H9 (cell line): ENCODE measurements at regions not wholly inside any gene's neighbourhood (a gene's known extent, or its start where the extent isn't known, plus 50 kb on each side); places are given as distances from the start of the nearest gene placed in this dataset.

ENCODE experiments used
- DNase-seq: peaks from one replicate; pipeline ENCODE4 v3.0.0-alpha.2; 2017
- H2AFZ ChIP-seq: one replicate; pipeline ENCODE4 v1.6.1; 2013; ENCODE audit warnings: mild to moderate bottlenecking, low read length, control low read depth, moderate library complexity
- H2AK5ac ChIP-seq: 2 replicates; pipeline ENCODE4 v1.6.1; 2013; ENCODE audit warnings: low read length, control low read depth, mixed read lengths; ENCODE audit not compliant: insufficient read length
- H2BK120ac ChIP-seq: one replicate; pipeline ENCODE4 v1.6.1; 2013; ENCODE audit warnings: low read depth, mild to moderate bottlenecking, low read length, control low read depth, inconsistent platforms; ENCODE audit not compliant: poor library complexity, severe bottlenecking
- H2BK12ac ChIP-seq: 2 replicates; pipeline ENCODE4 v1.6.1; 2013; ENCODE audit warnings: low read length, control low read depth, mixed read lengths, low read depth; ENCODE audit not compliant: insufficient read length
- H2BK15ac ChIP-seq: 2 replicates; pipeline ENCODE4 v1.6.1; 2013; ENCODE audit warnings: low read depth, low read length, control low read depth
- H2BK20ac ChIP-seq: one replicate; pipeline ENCODE4 v1.6.1; 2013; ENCODE audit warnings: low read depth, mild to moderate bottlenecking, low read length, control low read depth, inconsistent platforms; ENCODE audit not compliant: poor library complexity, severe bottlenecking
- H2BK5ac ChIP-seq: 2 replicates; pipeline ENCODE4 v1.6.1; 2013; ENCODE audit warnings: low read length, control low read depth, mixed read lengths; ENCODE audit not compliant: insufficient read length
- H3K14ac ChIP-seq: 2 replicates; pipeline ENCODE4 v1.6.1; 2013; ENCODE audit warnings: low read length, control low read depth; ENCODE audit not compliant: insufficient read depth
- H3K18ac ChIP-seq: 2 replicates; pipeline ENCODE4 v1.6.1; 2013; ENCODE audit warnings: low read depth, mild to moderate bottlenecking, mixed read lengths, low read length, control low read depth; ENCODE audit not compliant: insufficient read length
- H3K23ac ChIP-seq: 2 replicates; pipeline ENCODE4 v1.6.1; 2013; ENCODE audit warnings: low read length, control low read depth, mixed read lengths, low read depth; ENCODE audit not compliant: insufficient read length
- H3K23me2 ChIP-seq: 2 replicates; pipeline ENCODE4 v1.6.1; 2013; ENCODE audit warnings: low read depth, mild to moderate bottlenecking, mixed read lengths, low read length, control low read depth; ENCODE audit not compliant: insufficient read length, poor library complexity, severe bottlenecking
- H3K27ac ChIP-seq: 2 replicates; pipeline ENCODE4 v1.5.1; 2013; ENCODE audit warnings: low read length, control low read depth, mixed read lengths, low read depth; ENCODE audit not compliant: insufficient read length
- H3K27me3 ChIP-seq: 2 replicates; pipeline ENCODE4 v1.6.1; 2013; ENCODE audit warnings: low read length, control low read depth, inconsistent platforms; ENCODE audit not compliant: insufficient read depth
- H3K4ac ChIP-seq: 2 replicates; pipeline ENCODE4 v1.6.1; 2013; ENCODE audit warnings: low read depth, mild to moderate bottlenecking, control low read depth, inconsistent platforms, low read length, moderate library complexity
- H3K4me1 ChIP-seq: 2 replicates; pipeline ENCODE4 v1.6.1; 2013; ENCODE audit warnings: low read length, control low read depth, inconsistent platforms; ENCODE audit not compliant: insufficient read depth
- H3K4me2 ChIP-seq: 2 replicates; pipeline ENCODE4 v1.6.1; 2013; ENCODE audit warnings: low read length, control low read depth, mixed read lengths; ENCODE audit not compliant: insufficient read length, insufficient read depth
- H3K56ac ChIP-seq: 2 replicates; pipeline ENCODE4 v1.6.1; 2013; ENCODE audit warnings: low read depth, mild to moderate bottlenecking, mixed read lengths, low read length, control low read depth; ENCODE audit not compliant: insufficient read length
- H3K79me1 ChIP-seq: 2 replicates; pipeline ENCODE4 v1.6.1; 2013; ENCODE audit warnings: low read depth, mild to moderate bottlenecking, moderate library complexity, low read length, control low read depth, inconsistent platforms; ENCODE audit not compliant: insufficient read depth, poor library complexity, severe bottlenecking
- H3K79me2 ChIP-seq: 2 replicates; pipeline ENCODE4 v1.6.1; 2013; ENCODE audit warnings: low read length, control low read depth, inconsistent platforms; ENCODE audit not compliant: insufficient read depth
- H3K9ac ChIP-seq: 2 replicates; pipeline ENCODE4 v1.6.1; 2013; ENCODE audit warnings: low read length, control low read depth, mixed read lengths; ENCODE audit not compliant: insufficient read length; ENCODE audit errors: extremely low read depth
- H3K9me3 ChIP-seq: one replicate; pipeline ENCODE4 v1.6.1; 2013; ENCODE audit warnings: low read depth, low read length, inconsistent platforms; ENCODE audit not compliant: control insufficient read depth
- H3T11ph ChIP-seq: one replicate; pipeline ENCODE4 v1.6.1; 2013; ENCODE audit warnings: mild to moderate bottlenecking, low read length, control low read depth, inconsistent platforms
- H4K20me1 ChIP-seq: one replicate; pipeline ENCODE4 v1.6.1; 2013; ENCODE audit not compliant: control insufficient read depth, insufficient read length, insufficient read depth
- H4K5ac ChIP-seq: 2 replicates; pipeline ENCODE4 v1.6.1; 2013; ENCODE audit warnings: low read depth, mild to moderate bottlenecking, mixed read lengths, low read length, control low read depth; ENCODE audit not compliant: insufficient read length
- H4K8ac ChIP-seq: replicated peaks from 2 replicates; pipeline ENCODE4 v1.6.1; 2013; ENCODE audit warnings: low read length, control low read depth, mixed read lengths, low read depth; ENCODE audit not compliant: insufficient read length
- H4K91ac ChIP-seq: 2 replicates; pipeline ENCODE4 v1.6.1; 2013; ENCODE audit warnings: low read depth, mild to moderate bottlenecking, moderate library complexity, mixed read lengths, low read length, control low read depth; ENCODE audit not compliant: insufficient read length
- H3K27ac Mint-ChIP-seq, 3 experiments: 2 replicates in 2 of 3; 3 replicates in 1 of 3; pipeline ENCODE4 v1.8.0; 2020 to 2021; ENCODE audit warnings: mixed read lengths in 3 of 3, mild to moderate bottlenecking in 1 of 3, moderate library complexity in 1 of 3
- H3K27me3 Mint-ChIP-seq: 2 replicates; pipeline ENCODE4 v1.8.0; 2021; ENCODE audit warnings: low read depth, mild to moderate bottlenecking, moderate library complexity, mixed read lengths
- H3K36me3 Mint-ChIP-seq, 3 experiments: 2 replicates in 2 of 3; 3 replicates in 1 of 3; pipeline ENCODE4 v1.8.0; 2020 to 2021; ENCODE audit warnings: low read depth in 3 of 3, mixed read lengths in 3 of 3; ENCODE audit not compliant: insufficient read depth in 1 of 3
- H3K4me1 Mint-ChIP-seq, 2 experiments: 2 replicates each; pipeline ENCODE4 v1.8.0; 2020; ENCODE audit warnings: mixed read lengths in 2 of 2
- H3K4me3 Mint-ChIP-seq, 2 experiments: 2 replicates in 1 of 2; 3 replicates in 1 of 2; pipeline ENCODE4 v1.8.0; 2020 to 2021; ENCODE audit warnings: mild to moderate bottlenecking in 2 of 2, mixed read lengths in 2 of 2, moderate library complexity in 1 of 2
- H3K9me3 Mint-ChIP-seq, 2 experiments: 2 replicates in 1 of 2; 3 replicates in 1 of 2; pipeline ENCODE4 v1.8.0; 2020; ENCODE audit warnings: mild to moderate bottlenecking in 2 of 2, mixed read lengths in 2 of 2, moderate library complexity in 1 of 2
- WGBS: extraction: QIAGEN DNeasy Blood & Tissue Kit; methylation state at CpG from one replicate; pipeline ENCODE4 v1.1.7; 2013; ENCODE audit warnings: missing lambda C conversion rate, low lambda C conversion rate, mixed read lengths; ENCODE audit not compliant: insufficient read length; ENCODE audit errors: extremely low coverage; 5-methylcytosine and 5-hydroxymethylcytosine counted together
- TF ChIP-seq, protein P1 (sequence below): fragments of 200-600 bp; sonication (generic); conservative IDR thresholded peaks from 3 replicates; pipeline ENCODE4 v1.8.0; 2021; ENCODE audit warnings: antibody characterized with exemption, mild to moderate bottlenecking

GRCh38 chr11:20251496-20251895 is 91.2 kb upstream of the DBX1 start:
- WGBS, result no CpG with 5 or more reads among the region's 3 CpGs
- no peak overlapping the region for H2AFZ ChIP-seq
- Mint-ChIP-seq H3K9me3 (no peaks in the 10 kb centered on the region; a peak in 1 of 5 replicates), H3K27ac (no peak overlapping the region), H3K36me3 (no peaks in the 10 kb centered on the region; a peak in 1 of 7 replicates), H3K4me1 (peaks cover 44 to 46% of the 10 kb centered on the region in 2 experiments), H3K4me3 (no peak overlapping the region), H3K27me3 (peaks cover 10% of the 10 kb centered on the region)
- no peak overlapping the region for H2BK5ac ChIP-seq
- H3K27ac ChIP-seq, result no peak overlapping the region
- H3K79me2 ChIP-seq, result no peaks in the 10 kb centered on the region
- H3K4me1 ChIP-seq, result peaks cover 5% of the 10 kb centered on the region; the same call in 1 of the 2 replicates
- no peak overlapping the region for H3K14ac ChIP-seq
- DNase-seq, result no peak
- no peaks in the 10 kb centered on the region for H3K79me1 ChIP-seq
- no peak overlapping the region for H3K9ac ChIP-seq
- H2BK15ac ChIP-seq, result no peak overlapping the region
- no peak overlapping the region for H3K18ac ChIP-seq
- no peaks in the 10 kb centered on the region for H3K9me3 ChIP-seq
- H2BK12ac ChIP-seq, result no peak overlapping the region
- no peak overlapping the region for H4K91ac ChIP-seq
- H2BK120ac ChIP-seq, result no peak overlapping the region
- no peak overlapping the region for H2AK5ac ChIP-seq
- H3K56ac ChIP-seq, result no peak overlapping the region
- H3K4ac ChIP-seq, result no peak overlapping the region
- H4K20me1 ChIP-seq, result no peaks in the 10 kb centered on the region
- H3K23me2 ChIP-seq, result no peaks in the 10 kb centered on the region
- TF ChIP-seq, protein P1, sequence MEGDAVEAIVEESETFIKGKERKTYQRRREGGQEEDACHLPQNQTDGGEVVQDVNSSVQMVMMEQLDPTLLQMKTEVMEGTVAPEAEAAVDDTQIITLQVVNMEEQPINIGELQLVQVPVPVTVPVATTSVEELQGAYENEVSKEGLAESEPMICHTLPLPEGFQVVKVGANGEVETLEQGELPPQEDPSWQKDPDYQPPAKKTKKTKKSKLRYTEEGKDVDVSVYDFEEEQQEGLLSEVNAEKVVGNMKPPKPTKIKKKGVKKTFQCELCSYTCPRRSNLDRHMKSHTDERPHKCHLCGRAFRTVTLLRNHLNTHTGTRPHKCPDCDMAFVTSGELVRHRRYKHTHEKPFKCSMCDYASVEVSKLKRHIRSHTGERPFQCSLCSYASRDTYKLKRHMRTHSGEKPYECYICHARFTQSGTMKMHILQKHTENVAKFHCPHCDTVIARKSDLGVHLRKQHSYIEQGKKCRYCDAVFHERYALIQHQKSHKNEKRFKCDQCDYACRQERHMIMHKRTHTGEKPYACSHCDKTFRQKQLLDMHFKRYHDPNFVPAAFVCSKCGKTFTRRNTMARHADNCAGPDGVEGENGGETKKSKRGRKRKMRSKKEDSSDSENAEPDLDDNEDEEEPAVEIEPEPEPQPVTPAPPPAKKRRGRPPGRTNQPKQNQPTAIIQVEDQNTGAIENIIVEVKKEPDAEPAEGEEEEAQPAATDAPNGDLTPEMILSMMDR, result no peak
- no peak overlapping the region for H4K5ac ChIP-seq
- H4K8ac ChIP-seq, result no peak overlapping the region
- no peak overlapping the region for H3T11ph ChIP-seq
- H3K23ac ChIP-seq, result no peak overlapping the region
- no peak overlapping the region for H3K4me2 ChIP-seq
- no peak overlapping the region for H2BK20ac ChIP-seq
- no peaks in the 10 kb centered on the region for H3K27me3 ChIP-seq
